Tibial artery (tissue), 4 donors: ENCODE measurements at regions not wholly inside any gene's neighbourhood (a gene's known extent, or its start where the extent isn't known, plus 50 kb on each side); places are given as distances from the start of the nearest gene placed in this dataset.

Experiments
- DNase-seq, 2 donors: peaks; one replicate each; pipeline ENCODE4 v3.0.0-alpha.2; 2019
- H3K27ac ChIP-seq, 2 donors: fragments of 200-600 bp; sonication (generic) in 1 of 2; 1 replicate in 1 of 2; 2 replicates in 1 of 2; pipeline ENCODE4 v1.5.1; 2018 to 2019; ENCODE audit warnings: mild to moderate bottlenecking in 1 of 2
- H3K27me3 ChIP-seq, 2 donors: fragments of 200-600 bp; sonication (generic) in 1 of 2; one replicate each; pipeline versions ENCODE4 v1.5.1 to v1.6.0; 2016 to 2019
- H3K36me3 ChIP-seq, 3 donors: fragments of 200-600 bp; sonication (generic) in 2 of 3; one replicate each; pipeline ENCODE4 v1.5.1; 2016 to 2019; ENCODE audit warnings: mild to moderate bottlenecking in 2 of 3
- H3K4me1 ChIP-seq, 4 donors: fragments of 200-600 bp; sonication (generic) in 2 of 4; 1 replicate in 3 of 4; 2 replicates in 1 of 4; pipeline ENCODE4 v1.5.1; 2016 to 2019
- H3K4me3 ChIP-seq, 2 donors: fragments of 200-600 bp; sonication (generic) in 1 of 2; 1 replicate in 1 of 2; 2 replicates in 1 of 2; pipeline ENCODE4 v1.5.1; 2018 to 2019; ENCODE audit warnings: mild to moderate bottlenecking in 2 of 2
- H3K9me3 ChIP-seq, 3 donors: fragments of 200-600 bp; sonication (generic) in 1 of 3; one replicate each; pipeline ENCODE4 v1.5.1; 2016 to 2019
- intact Hi-C: fragments of 100-400 bp; cut with DNase I; formaldehyde crosslinking; loops from one replicate; pipeline ENCODE4 v1.15.0; 2023; ENCODE audit warnings: low total_unique reads
- TF ChIP-seq, protein P1 (sequence below), 2 experiments: fragments of 200-600 bp in 1 of 2; fragments of 450-650 bp in 1 of 2; IDR thresholded peaks; one replicate each; pipeline ENCODE4 v1.5.1; 2017 to 2019; ENCODE audit warnings: antibody characterized with exemption in 2 of 2, mild to moderate bottlenecking in 1 of 2, moderate library complexity in 1 of 2

GRCh38 chr3:28088811-28089526, 152.4 kb upstream of the CMC1 start:
- Histone ChIP-seq H3K9me3 (peaks cover 0 to 6% (median 5%) of the 10 kb centered on the region in 3 donors), H3K36me3 (no peaks in the 10 kb centered on the region), H3K27ac (no peak overlapping the region), H3K4me3 (no peak overlapping the region), H3K27me3 (no peaks in the 10 kb centered on the region), H3K4me1 (no peaks in the 10 kb centered on the region)
- no peak for DNase-seq
- intact Hi-C loops, result no loop called here
- TF ChIP-seq, protein P1, sequence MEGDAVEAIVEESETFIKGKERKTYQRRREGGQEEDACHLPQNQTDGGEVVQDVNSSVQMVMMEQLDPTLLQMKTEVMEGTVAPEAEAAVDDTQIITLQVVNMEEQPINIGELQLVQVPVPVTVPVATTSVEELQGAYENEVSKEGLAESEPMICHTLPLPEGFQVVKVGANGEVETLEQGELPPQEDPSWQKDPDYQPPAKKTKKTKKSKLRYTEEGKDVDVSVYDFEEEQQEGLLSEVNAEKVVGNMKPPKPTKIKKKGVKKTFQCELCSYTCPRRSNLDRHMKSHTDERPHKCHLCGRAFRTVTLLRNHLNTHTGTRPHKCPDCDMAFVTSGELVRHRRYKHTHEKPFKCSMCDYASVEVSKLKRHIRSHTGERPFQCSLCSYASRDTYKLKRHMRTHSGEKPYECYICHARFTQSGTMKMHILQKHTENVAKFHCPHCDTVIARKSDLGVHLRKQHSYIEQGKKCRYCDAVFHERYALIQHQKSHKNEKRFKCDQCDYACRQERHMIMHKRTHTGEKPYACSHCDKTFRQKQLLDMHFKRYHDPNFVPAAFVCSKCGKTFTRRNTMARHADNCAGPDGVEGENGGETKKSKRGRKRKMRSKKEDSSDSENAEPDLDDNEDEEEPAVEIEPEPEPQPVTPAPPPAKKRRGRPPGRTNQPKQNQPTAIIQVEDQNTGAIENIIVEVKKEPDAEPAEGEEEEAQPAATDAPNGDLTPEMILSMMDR (IDR thresholded peaks at IDR 0.05), result no peak

GRCh38 chr3:28089527-28089897, 151.9 kb upstream of the CMC1 start:
- TF ChIP-seq, protein P1 (IDR thresholded peaks at IDR 0.05), result no peak
- H3K4me1 ChIP-seq, result no peaks in the 10 kb centered on the region
- H3K27ac ChIP-seq, result no peak overlapping the region
- H3K27me3 ChIP-seq, result no peaks in the 10 kb centered on the region
- H3K36me3 ChIP-seq, result no peaks in the 10 kb centered on the region
- DNase-seq, result no peak
- peaks cover 0 to 7% (median 5%) of the 10 kb centered on the region in 3 donors for H3K9me3 ChIP-seq
- H3K4me3 ChIP-seq, result no peak overlapping the region
- intact Hi-C loops, result no loop called here

DNA sequence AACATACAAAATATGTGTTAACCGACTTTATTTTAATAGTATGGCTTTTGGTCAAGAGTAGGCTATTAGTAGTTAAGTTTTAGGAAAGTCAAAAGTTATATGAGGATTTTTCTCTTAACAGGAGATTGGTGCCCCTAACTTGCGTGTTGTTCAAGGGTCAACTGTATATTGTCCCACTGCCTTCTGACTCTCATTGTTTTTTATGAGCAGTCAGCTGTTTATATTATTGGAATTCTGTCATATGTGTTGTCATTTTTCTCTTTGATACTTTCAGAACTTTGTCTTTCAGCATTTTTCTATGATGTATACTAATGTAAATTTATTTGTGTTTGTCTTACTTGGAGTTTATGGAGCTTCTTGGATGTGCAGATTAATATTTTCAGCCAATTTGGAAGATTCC, 142.1 kb upstream of the CMC1 start:
- H3K4me3 ChIP-seq, result no peak overlapping the region
- H3K27ac ChIP-seq, result no peak overlapping the region
- no peaks in the 10 kb centered on the region for H3K4me1 ChIP-seq
- TF ChIP-seq, protein P1 (IDR thresholded peaks at IDR 0.05), result no peak
- no peak for DNase-seq
- H3K9me3 ChIP-seq, result peaks cover 0 to 10% (median 0%) of the 10 kb centered on the region in 3 donors
- no peaks in the 10 kb centered on the region for H3K36me3 ChIP-seq
- intact Hi-C loops, result no loop called here
- H3K27me3 ChIP-seq, result no peaks in the 10 kb centered on the region

GRCh38 chr3:28101705-28102104, 139.7 kb upstream of the CMC1 start:
- TF ChIP-seq, protein P1 (IDR thresholded peaks at IDR 0.05), result no peak
- Histone ChIP-seq H3K9me3 (peaks cover 0 to 10% (median 0%) of the 10 kb centered on the region in 3 donors), H3K27me3 (peaks cover 0 to 6% of the 10 kb centered on the region in 2 donors), H3K4me3 (no peak overlapping the region), H3K27ac (no peak overlapping the region), H3K36me3 (no peaks in the 10 kb centered on the region), H3K4me1 (no peaks in the 10 kb centered on the region)
- DNase-seq, result no peak
- intact Hi-C loops, result no loop called here

DNA sequence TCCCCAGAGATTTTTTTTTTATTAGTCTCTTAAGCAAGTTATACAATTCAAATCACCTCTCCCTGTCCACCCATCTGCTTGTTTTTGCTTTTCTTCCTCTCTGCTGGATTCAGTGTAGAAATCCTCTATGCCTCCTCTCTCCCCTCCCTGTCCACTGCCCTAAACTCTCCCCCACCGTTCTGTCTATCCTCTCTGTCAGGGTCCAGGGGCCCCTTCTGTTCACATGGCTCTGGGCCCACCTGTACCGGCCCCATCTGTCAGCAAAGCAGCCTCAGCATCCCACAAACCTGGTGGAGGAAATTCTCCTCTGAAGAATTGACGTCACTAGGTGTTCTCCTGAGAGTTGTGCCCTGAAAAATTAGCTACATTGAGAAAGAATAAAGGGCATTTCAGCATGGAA, 137.6 kb upstream of the CMC1 start:
- no peaks in the 10 kb centered on the region for H3K36me3 ChIP-seq
- no peak for DNase-seq
- H3K27ac ChIP-seq, result no peak overlapping the region
- TF ChIP-seq, protein P1 (IDR thresholded peaks at IDR 0.05), result no peak
- intact Hi-C loops, result no loop called here
- H3K4me3 ChIP-seq, result no peak overlapping the region
- peaks cover 0 to 6% of the 10 kb centered on the region in 2 donors for H3K27me3 ChIP-seq
- H3K4me1 ChIP-seq, result no peaks in the 10 kb centered on the region
- peaks cover 0 to 6% (median 0%) of the 10 kb centered on the region in 3 donors for H3K9me3 ChIP-seq
